ENCODE measurements at regions not wholly inside any gene's neighbourhood (a gene's known extent, or its start where the extent isn't known, plus 50 kb on each side); places are given as distances from the start of the nearest gene placed in this dataset.
"Not testable (repeated sequence)": the region's sequence is repeated elsewhere in the genome, so short reads cannot be mapped to it uniquely, and the experiment has no call there.

- ChIA-PET CTCF (interaction anchor here (0.7 to 0.9 kb wide), 2 partner anchors 20 to 43 kb away, joined by 3 read pairs; no protein-coding TSS in a partner anchor), POLR2A (interaction anchor here (0.5 kb wide), 1 partner anchor 235 kb away, joined by 4 read pairs; no protein-coding TSS in a partner anchor)
- Mint-ChIP-seq H3K27ac (no peak overlapping the region), H3K36me3 (ENCODE audit: low read depth) (no peaks in the 10 kb centered on the region), H3K9me3 (ENCODE audit: low read depth) (peaks cover 9% of the 10 kb centered on the region), H3K4me3 (no peak overlapping the region), H3K27me3 (no peaks in the 10 kb centered on the region), H3K4me1 (no peaks in the 10 kb centered on the region)
- intact Hi-C loops (cut with DNase I, micrococcal nuclease) = no loop called here
- no peak for ATAC-seq
- DNase-seq = no peak
These were observed 437.5 kb downstream of the TMEM232 start for GRCh38 chr5:110288766-110289511.

- intact Hi-C loops (cut with DNase I, micrococcal nuclease) = no loop called here
- Mint-ChIP-seq H3K36me3 (ENCODE audit: low read depth) (no peaks in the 10 kb centered on the region), H3K9me3 (ENCODE audit: low read depth) (peaks cover 7% of the 10 kb centered on the region), H3K4me1 (no peaks in the 10 kb centered on the region), H3K27me3 (no peaks in the 10 kb centered on the region), H3K27ac (no peak overlapping the region), H3K4me3 (no peak overlapping the region)
- DNase-seq = no peak
- ChIA-PET POLR2A (interaction anchor here (0.5 kb wide), 1 partner anchor 235 kb away, joined by 4 read pairs; no protein-coding TSS in a partner anchor), CTCF (no interaction called here)
- ATAC-seq = no peak
These were observed 437.0 kb downstream of the TMEM232 start for GRCh38 chr5:110289512-110289810.

GRCh38 chr5:110290542-110290941 lies 435.9 kb downstream of the TMEM232 start:
- CTCF ChIA-PET = interaction anchor here (1.1 kb wide), 1 partner anchor 34 kb away, joined by 3 read pairs; no protein-coding TSS in a partner anchor
- Mint-ChIP-seq H3K27me3 (no peaks in the 10 kb centered on the region), H3K4me3 (no peak overlapping the region), H3K9me3 (ENCODE audit: low read depth) (no peaks in the 10 kb centered on the region), H3K36me3 (ENCODE audit: low read depth) (no peaks in the 10 kb centered on the region), H3K4me1 (no peaks in the 10 kb centered on the region), H3K27ac (no peak overlapping the region)
- POLR2A ChIA-PET = no interaction called here
- no peak for ATAC-seq
- no peak for DNase-seq
- intact Hi-C loops (cut with DNase I, micrococcal nuclease) = no loop called here

- Mint-ChIP-seq H3K4me3 (no peak overlapping the region), H3K4me1 (no peaks in the 10 kb centered on the region), H3K9me3 (ENCODE audit: low read depth) (no peaks in the 10 kb centered on the region), H3K36me3 (ENCODE audit: low read depth) (no peaks in the 10 kb centered on the region), H3K27ac (no peak overlapping the region), H3K27me3 (no peaks in the 10 kb centered on the region)
- intact Hi-C loops (cut with DNase I, micrococcal nuclease) = no loop called here
- CTCF ChIA-PET = no interaction called here
- DNase-seq (no peak), ATAC-seq (no peak)
- POLR2A ChIA-PET = no interaction called here
These were observed 432.2 kb downstream of the TMEM232 start for GRCh38 chr5:110294281-110294680.

- POLR2A ChIA-PET = no interaction called here
- DNase-seq (no peak), ATAC-seq (no peak)
- CTCF ChIA-PET = no interaction called here
- H3K9me3 Mint-ChIP-seq (ENCODE audit: low read depth) = peaks cover 7% of the 10 kb centered on the region
- no peaks in the 10 kb centered on the region for H3K36me3 Mint-ChIP-seq (ENCODE audit: low read depth)
- intact Hi-C loops (cut with DNase I, micrococcal nuclease) = no loop called here
- H3K27me3 Mint-ChIP-seq = no peaks in the 10 kb centered on the region
- no peaks in the 10 kb centered on the region for H3K4me1 Mint-ChIP-seq
- no peak overlapping the region for H3K4me3 Mint-ChIP-seq
- no peak overlapping the region for H3K27ac Mint-ChIP-seq
These were observed 429.3 kb downstream of the TMEM232 start for GRCh38 chr5:110297152-110297670.

- Mint-ChIP-seq H3K27me3 (peaks cover 2% of the 10 kb centered on the region), H3K27ac (no peak overlapping the region), H3K4me1 (no peaks in the 10 kb centered on the region), H3K4me3 (no peak overlapping the region), H3K9me3 (ENCODE audit: low read depth) (peaks cover 19% of the 10 kb centered on the region), H3K36me3 (ENCODE audit: low read depth) (no peaks in the 10 kb centered on the region)
- DNase-seq = no peak
- ChIA-PET CTCF (no interaction called here), POLR2A (no interaction called here)
- ATAC-seq = no peak
- intact Hi-C loops (cut with DNase I, micrococcal nuclease) = no loop called here
These were observed 422.3 kb downstream of the TMEM232 start for GRCh38 chr5:110304176-110304575.

GRCh38 chr5:110306650-110307049 lies 419.8 kb downstream of the TMEM232 start:
- no peaks in the 10 kb centered on the region for H3K4me1 Mint-ChIP-seq
- H3K27me3 Mint-ChIP-seq = peaks cover 2% of the 10 kb centered on the region
- no peak overlapping the region for H3K4me3 Mint-ChIP-seq
- ATAC-seq (no peak), DNase-seq (no peak)
- intact Hi-C loops (cut with DNase I, micrococcal nuclease) = no loop called here
- peaks cover 23% of the 10 kb centered on the region for H3K9me3 Mint-ChIP-seq (ENCODE audit: low read depth)
- POLR2A ChIA-PET = interaction anchor here (0.5 kb wide), 1 partner anchor 1369 kb away, joined by 3 read pairs; no protein-coding TSS in a partner anchor
- CTCF ChIA-PET = no interaction called here
- no peak overlapping the region for H3K27ac Mint-ChIP-seq
- H3K36me3 Mint-ChIP-seq (ENCODE audit: low read depth) = peaks cover 3% of the 10 kb centered on the region

GRCh38 chr5:110309222-110309621 lies 417.2 kb downstream of the TMEM232 start:
- Mint-ChIP-seq H3K4me3 (no peak overlapping the region), H3K27me3 (peaks cover 6% of the 10 kb centered on the region), H3K36me3 (ENCODE audit: low read depth) (peaks cover 3% of the 10 kb centered on the region), H3K4me1 (no peaks in the 10 kb centered on the region), H3K9me3 (ENCODE audit: low read depth) (peaks cover 12% of the 10 kb centered on the region), H3K27ac (no peak overlapping the region)
- intact Hi-C loops (cut with DNase I, micrococcal nuclease) = no loop called here
- no peak for ATAC-seq
- DNase-seq = no peak
- CTCF ChIA-PET = no interaction called here
- POLR2A ChIA-PET = no interaction called here

- POLR2A ChIA-PET; H3K4me1 Mint-ChIP-seq; H3K36me3 Mint-ChIP-seq (ENCODE audit: low read depth); H3K4me3 Mint-ChIP-seq; H3K27me3 Mint-ChIP-seq; H3K9me3 Mint-ChIP-seq (ENCODE audit: low read depth); ATAC-seq; DNase-seq; CTCF ChIA-PET; intact Hi-C loops (cut with DNase I, micrococcal nuclease); H3K27ac Mint-ChIP-seq: not testable (repeated sequence)
These were observed 409.9 kb downstream of the TMEM232 start for GRCh38 chr5:110316566-110316965.

GRCh38 chr5:110321117-110321516 lies 405.4 kb downstream of the TMEM232 start:
- POLR2A ChIA-PET = no interaction called here
- H3K4me1 Mint-ChIP-seq = no peaks in the 10 kb centered on the region
- CTCF ChIA-PET = no interaction called here
- no peaks in the 10 kb centered on the region for H3K27me3 Mint-ChIP-seq
- no peak overlapping the region for H3K27ac Mint-ChIP-seq
- no peak overlapping the region for H3K4me3 Mint-ChIP-seq
- H3K36me3 Mint-ChIP-seq (ENCODE audit: low read depth) = no peaks in the 10 kb centered on the region
- ATAC-seq = peak; percentile 47
- no peaks in the 10 kb centered on the region for H3K9me3 Mint-ChIP-seq (ENCODE audit: low read depth)
- DNase-seq = no peak
- intact Hi-C loops (cut with DNase I, micrococcal nuclease) = loop anchor here in 1 of 2 experiments (10.0 kb wide), 1 partner anchor 1396 kb away; no protein-coding TSS in a partner anchor

GRCh38 chr5:110323357-110323756 lies 403.1 kb downstream of the TMEM232 start:
- CTCF ChIA-PET = no interaction called here
- no peak for ATAC-seq
- H3K36me3 Mint-ChIP-seq (ENCODE audit: low read depth) = no peaks in the 10 kb centered on the region

GRCh38 chr5:110323832-110324231 lies 402.6 kb downstream of the TMEM232 start:
- DNase-seq (no peak), ATAC-seq (no peak)
- Mint-ChIP-seq H3K9me3 (ENCODE audit: low read depth) (no peaks in the 10 kb centered on the region), H3K36me3 (ENCODE audit: low read depth) (no peaks in the 10 kb centered on the region), H3K4me3 (no peak overlapping the region), H3K27ac (no peak overlapping the region), H3K4me1 (no peaks in the 10 kb centered on the region), H3K27me3 (no peaks in the 10 kb centered on the region)
- intact Hi-C loops (cut with DNase I, micrococcal nuclease) = loop anchor here in 1 of 2 experiments (10.0 kb wide), 1 partner anchor 1399 kb away; no protein-coding TSS in a partner anchor
- CTCF ChIA-PET = interaction anchor here (1.1 kb wide), 1 partner anchor 13 kb away, joined by 3 read pairs; no protein-coding TSS in a partner anchor
- POLR2A ChIA-PET = no interaction called here

More at GRCh38 chr5:110323357-110323756, 403.1 kb downstream of the TMEM232 start:
- POLR2A ChIA-PET = no interaction called here
- DNase-seq = no peak
- Mint-ChIP-seq H3K27me3 (no peaks in the 10 kb centered on the region), H3K9me3 (ENCODE audit: low read depth) (no peaks in the 10 kb centered on the region), H3K4me3 (no peak overlapping the region), H3K27ac (no peak overlapping the region), H3K4me1 (no peaks in the 10 kb centered on the region)
- intact Hi-C loops (cut with DNase I, micrococcal nuclease) = loop anchor here in 1 of 2 experiments (10.0 kb wide), 1 partner anchor 1399 kb away; no protein-coding TSS in a partner anchor

All from activated CD4-positive, alpha-beta T cell treated with anti-CD3 and anti-CD28 coated beads for 36 hours (primary cell).